HL-60 (cell line): ENCODE measurements at regions not wholly inside any gene's neighbourhood (a gene's known extent, or its start where the extent isn't known, plus 50 kb on each side); places are given as distances from the start of the nearest gene placed in this dataset.

ENCODE experiments used
- DNase-seq, 2 experiments: peaks; one replicate each; pipeline ENCODE4 v3.0.0-alpha.2; 2010 to 2020; ENCODE audit warnings: low read depth in 1 of 2, low spot score in 1 of 2
- H3K27ac ChIP-seq: fragments of 250-450 bp; sonication (Bioruptor Pico); replicated peaks from 2 replicates; pipeline ENCODE4 v1.5.1; 2020; ENCODE audit warnings: mild to moderate bottlenecking, moderate library complexity
- H3K27me3 ChIP-seq: fragments of 250-450 bp; sonication (Bioruptor Pico); 2 replicates; pipeline ENCODE4 v1.5.1; 2021; ENCODE audit warnings: mild to moderate bottlenecking, moderate library complexity; ENCODE audit not compliant: insufficient read depth, poor library complexity, severe bottlenecking
- H3K4me3 ChIP-seq: replicated peaks from 2 replicates; pipeline ENCODE4 v1.5.1; 2011; ENCODE audit warnings: mild to moderate bottlenecking, control low read depth, low read length; ENCODE audit not compliant: insufficient read depth
- CTCF ChIP-seq: IDR thresholded peaks from one replicate; pipeline ENCODE4 v1.5.1; 2011; ENCODE audit warnings: low read length, control low read depth, inconsistent platforms; ENCODE audit not compliant: insufficient read depth
- GABPA ChIP-seq: IDR thresholded peaks from 2 replicates; pipeline ENCODE4 v1.6.1; 2012; ENCODE audit warnings: low read depth
- POLR2AphosphoS5 ChIP-seq: IDR thresholded peaks from 2 replicates; pipeline ENCODE4 v1.6.1; 2012; ENCODE audit warnings: low read depth
- REST ChIP-seq: IDR thresholded peaks from 2 replicates; pipeline ENCODE4 v1.6.1; 2012; ENCODE audit warnings: low read depth; ENCODE audit not compliant: insufficient replicate concordance
- SPI1 ChIP-seq: IDR thresholded peaks from 2 replicates; pipeline ENCODE4 v1.6.1; 2012; ENCODE audit warnings: low read depth, mild to moderate bottlenecking, borderline replicate concordance

- Histone ChIP-seq H3K27me3 (no peaks in the 10 kb centered on the region), H3K4me3 (no peak overlapping the region), H3K27ac (no peak overlapping the region)
- TF ChIP-seq SPI1 (no peak), REST (no peak), CTCF (no peak), POLR2AphosphoS5 (no peak), GABPA (no peak)
- no peak for DNase-seq
Observed at GRCh38 chr18:33916200-33916599, 308.5 kb downstream of the NOL4 start.

- no peak for TF ChIP-seq GABPA
- TF ChIP-seq REST = no peak
- no peak for TF ChIP-seq CTCF
- no peak for TF ChIP-seq POLR2AphosphoS5
- no peak for TF ChIP-seq SPI1
- Histone ChIP-seq H3K27ac (no peak overlapping the region), H3K27me3 (no peaks in the 10 kb centered on the region), H3K4me3 (no peak overlapping the region)
- no peak for DNase-seq
Observed at GRCh38 chr18:33914399-33914798, 310.3 kb downstream of the NOL4 start.

- TF ChIP-seq CTCF (no peak), SPI1 (no peak), GABPA (no peak), POLR2AphosphoS5 (no peak), REST (no peak)
- Histone ChIP-seq H3K27ac (no peak overlapping the region), H3K27me3 (no peaks in the 10 kb centered on the region), H3K4me3 (no peak overlapping the region)
- DNase-seq = no peak
Observed at GRCh38 chr18:33906046-33906445, 318.7 kb downstream of the NOL4 start.
